Right kidney (tissue), 1 donor: ENCODE measurements at regions not wholly inside any gene's neighbourhood (a gene's known extent, or its start where the extent isn't known, plus 50 kb on each side); places are given as distances from the start of the nearest gene placed in this dataset.
"Not testable (repeated sequence)": the region's sequence is repeated elsewhere in the genome, so short reads cannot be mapped to it uniquely, and the experiment has no call there.

Experiments used
- DNase-seq: peaks from one replicate; pipeline ENCODE4 v3.0.0-alpha.2; 2016

DNA sequence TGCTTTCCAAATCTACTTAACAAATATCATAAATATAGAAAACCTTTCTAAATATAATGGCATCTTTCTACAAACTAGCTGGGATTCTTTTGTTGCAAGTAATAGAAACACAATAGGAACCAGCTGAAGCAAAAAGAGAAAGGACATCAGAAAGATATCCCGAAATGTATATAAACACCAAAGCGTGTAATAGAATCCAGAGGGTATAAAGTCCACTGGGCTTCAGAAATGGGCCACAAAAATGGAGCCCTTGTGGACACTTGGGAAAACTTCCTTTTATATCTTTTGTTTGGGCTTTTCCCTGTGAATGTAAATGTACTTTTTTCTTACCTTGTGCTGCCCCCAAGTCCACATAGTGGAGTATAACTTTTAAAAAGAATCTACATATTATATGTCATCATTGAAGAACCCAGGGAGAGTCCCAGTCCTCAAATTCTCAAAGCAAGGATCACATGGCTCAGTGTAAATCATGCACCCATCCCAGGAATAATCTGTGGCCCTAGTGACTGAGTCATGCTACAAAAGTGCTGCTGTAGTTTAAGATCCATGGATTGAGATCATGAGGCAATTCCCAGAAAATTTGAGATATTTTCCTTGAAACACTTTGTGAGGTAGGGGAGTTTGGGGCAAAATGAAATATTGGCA is 457.0 kb downstream of the EPM2A start:
- no peak for DNase-seq

GRCh38 chr6:145279551-145279950 is 455.8 kb downstream of the EPM2A start:
- DNase-seq = no peak

DNA sequence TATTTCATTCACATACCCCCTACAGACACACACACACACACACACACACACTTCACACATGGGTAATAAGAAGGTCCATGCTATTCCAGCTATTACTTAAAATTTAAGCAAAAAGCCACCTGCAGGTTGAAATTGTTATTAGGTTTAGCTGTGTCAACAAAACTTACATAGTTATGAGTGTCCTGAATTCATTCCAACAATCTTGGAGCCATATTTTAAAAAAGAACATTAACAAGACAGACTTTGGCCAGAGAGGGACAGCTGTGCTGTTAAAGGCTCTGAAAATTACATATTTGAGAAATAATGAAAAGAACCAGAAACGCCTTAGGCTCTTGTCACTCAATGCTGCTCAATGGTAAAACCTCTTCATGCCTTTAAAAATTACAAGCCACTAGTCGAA is 455.3 kb downstream of the EPM2A start:
- no peak for DNase-seq

- DNase-seq = not testable (repeated sequence)
Observed at GRCh38 chr6:145283209-145283608, 452.1 kb downstream of the EPM2A start.

DNA sequence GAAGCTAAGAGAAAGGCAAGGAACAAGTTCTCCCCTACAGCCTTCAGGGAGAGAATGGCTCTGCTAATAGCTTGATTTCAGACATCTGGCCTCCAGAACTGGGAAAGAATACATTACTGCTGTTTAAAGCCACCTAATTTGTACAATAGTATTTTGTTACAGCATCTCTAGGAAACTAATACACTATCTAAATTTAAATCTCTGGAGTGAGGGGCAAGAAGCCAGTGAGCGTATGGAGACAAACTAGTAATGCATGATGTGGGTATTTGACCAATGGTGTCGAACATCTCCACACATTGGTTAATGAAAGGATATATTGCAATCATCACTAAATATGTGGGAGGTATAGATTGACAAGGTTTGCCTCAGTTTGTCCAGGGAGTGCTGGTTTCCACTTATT is 451.5 kb downstream of the EPM2A start:
- no peak for DNase-seq

GRCh38 chr6:145286916-145287315 is 448.4 kb downstream of the EPM2A start:
- DNase-seq = no peak

- DNase-seq = no peak
Observed at GRCh38 chr6:145289573-145289972, 445.7 kb downstream of the EPM2A start.

GRCh38 chr6:145290122-145290521 is 445.2 kb downstream of the EPM2A start:
- DNase-seq = no peak

GRCh38 chr6:145292066-145292465 is 443.3 kb downstream of the EPM2A start:
- no peak for DNase-seq

DNA sequence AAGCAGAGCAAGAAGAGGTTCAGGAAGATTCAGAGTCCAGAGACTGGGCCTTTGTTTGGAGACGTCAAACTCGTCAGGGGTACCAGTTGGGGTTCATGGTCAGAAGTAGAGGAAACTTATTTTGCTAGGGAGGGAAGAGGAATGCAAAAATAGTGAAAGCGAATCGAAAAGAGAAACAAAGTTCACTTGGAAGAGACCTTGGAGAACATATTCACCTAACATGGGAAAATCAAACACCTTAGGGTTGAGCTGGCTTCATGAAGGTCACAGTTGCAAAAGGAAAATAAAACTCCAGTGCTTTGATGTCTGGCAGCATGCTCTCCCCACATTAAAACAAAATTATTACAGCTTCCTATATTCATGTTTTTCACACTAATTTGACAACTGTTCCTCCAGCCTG is 440.4 kb downstream of the EPM2A start:
- DNase-seq = no peak

GRCh38 chr6:145295746-145296145 is 439.6 kb downstream of the EPM2A start:
- DNase-seq = no peak

- DNase-seq = no peak
Observed at GRCh38 chr6:145305670-145306069, 429.6 kb downstream of the EPM2A start.

- DNase-seq = no peak
Observed at GRCh38 chr6:145306489-145306888, 428.8 kb downstream of the EPM2A start.

DNA sequence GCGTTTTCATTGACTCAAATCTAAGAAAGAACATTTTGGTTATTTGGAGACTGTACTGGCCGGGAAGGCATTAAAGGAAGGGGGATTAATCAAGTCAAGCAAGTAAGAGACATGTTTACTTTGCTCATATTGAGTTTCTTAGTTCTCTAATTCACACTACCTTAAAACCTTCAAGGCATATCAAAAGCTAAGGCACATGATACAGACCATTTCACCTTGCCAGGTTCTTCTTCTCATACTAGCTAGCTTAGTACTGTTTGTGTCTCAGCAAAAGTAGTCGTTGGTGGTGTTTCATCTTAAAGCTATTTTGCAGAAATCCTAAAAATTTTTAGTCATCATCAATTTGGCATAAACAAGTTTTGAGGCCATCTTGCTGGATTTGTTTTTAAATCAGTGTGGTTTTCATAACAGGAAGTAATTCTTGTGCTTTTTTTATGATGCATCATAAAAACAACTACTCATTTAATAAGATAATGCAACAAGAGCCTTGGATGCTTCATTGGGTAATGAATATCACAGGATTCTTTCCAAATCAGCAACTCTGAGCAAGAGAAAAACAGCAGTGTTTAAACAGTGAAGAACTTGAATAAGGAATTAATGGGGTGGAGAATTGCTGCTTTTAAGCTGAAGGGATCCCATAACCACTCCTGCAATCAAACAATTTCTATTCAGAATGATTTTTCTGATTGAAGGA is 425.3 kb downstream of the EPM2A start:
- no peak for DNase-seq

GRCh38 chr6:145312481-145312880 is 422.8 kb downstream of the EPM2A start:
- no peak for DNase-seq

GRCh38 chr6:145313041-145313855 is 422.1 kb downstream of the EPM2A start:
- DNase-seq = no peak

- DNase-seq = no peak
Observed at GRCh38 chr6:145315982-145316600, 419.2 kb downstream of the EPM2A start.

- no peak for DNase-seq
Observed at GRCh38 chr6:145318952-145319351, 416.4 kb downstream of the EPM2A start.

DNA sequence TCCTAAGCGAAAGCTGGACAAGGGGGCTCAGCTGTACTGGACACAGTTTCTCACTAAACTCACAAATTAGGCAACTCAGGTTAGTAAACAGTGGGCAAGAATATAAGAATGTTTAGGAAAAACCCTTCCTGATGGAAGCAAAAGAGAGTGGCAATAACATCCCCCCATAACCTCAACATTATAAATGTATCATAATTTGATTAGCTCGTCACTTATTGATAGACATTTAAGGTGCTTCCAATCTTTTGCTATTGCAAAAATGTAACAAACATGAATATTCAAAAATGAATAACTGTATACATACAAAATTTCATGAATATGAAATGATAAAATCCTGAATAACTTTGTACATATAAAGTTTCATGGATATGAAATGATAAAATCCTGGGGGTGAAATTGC is 415.7 kb downstream of the EPM2A start:
- no peak for DNase-seq

GRCh38 chr6:145323646-145324045 is 411.7 kb downstream of the EPM2A start:
- no peak for DNase-seq

DNA sequence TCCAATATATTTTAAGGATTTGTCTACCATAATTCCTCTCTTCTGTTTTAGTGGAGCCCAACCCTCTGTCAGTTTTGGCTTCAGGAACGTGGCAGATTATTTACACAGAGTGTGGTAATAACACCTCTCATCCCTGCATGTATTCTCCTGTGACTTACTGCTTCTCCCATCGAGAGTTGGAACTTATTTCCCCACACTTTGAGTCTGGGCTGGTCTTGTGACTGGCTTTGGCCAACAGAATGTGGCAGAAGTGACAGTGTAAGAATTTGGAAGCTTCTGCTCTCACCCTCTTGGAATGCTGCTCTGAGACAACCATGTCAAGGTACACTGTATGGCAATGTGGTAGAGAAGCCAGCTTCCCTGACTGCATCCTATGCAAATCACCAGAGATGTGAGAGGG is 407.7 kb downstream of the EPM2A start:
- no peak for DNase-seq

GRCh38 chr6:145329257-145329656 is 406.1 kb downstream of the EPM2A start:
- DNase-seq = no peak

GRCh38 chr6:145331066-145331465 is 404.3 kb downstream of the EPM2A start:
- no peak for DNase-seq
